ENCODE measurements at regions not wholly inside any gene's neighbourhood (a gene's known extent, or its start where the extent isn't known, plus 50 kb on each side); places are given as distances from the start of the nearest gene placed in this dataset.
"Not testable (repeated sequence)": the region's sequence is repeated elsewhere in the genome, so short reads cannot be mapped to it uniquely, and the experiment has no call there.

GRCh38 chr14:29005647-29006046 is 239.1 kb downstream of the FOXG1 start:
- no peaks in the 10 kb centered on the region for H3K9me3 ChIP-seq (ENCODE audit: control insufficient read depth, low read length)
- H3K9ac ChIP-seq (ENCODE audit: low read length) = no peak overlapping the region

GRCh38 chr14:29007990-29008389 is 241.4 kb downstream of the FOXG1 start:
- Histone ChIP-seq H3K9me3 (ENCODE audit: control insufficient read depth, low read length) (no peaks in the 10 kb centered on the region), H3K9ac (ENCODE audit: low read length) (no peak overlapping the region), H3K27me3 (replicated peaks; ENCODE audit: control insufficient read depth, insufficient read depth, low read length) (no peaks in the 10 kb centered on the region), H3K4me3 (ENCODE audit: low read length) (no peak overlapping the region), H3K36me3 (ENCODE audit: control insufficient read depth, insufficient read depth, low read length, severe bottlenecking) (no peaks in the 10 kb centered on the region), H3K4me1 (ENCODE audit: control insufficient read depth, insufficient read depth, low read length) (no peaks in the 10 kb centered on the region)
- no peak for DNase-seq (ENCODE audit: low read depth)

More at GRCh38 chr14:29005647-29006046, 239.1 kb downstream of the FOXG1 start:
- H3K4me3 ChIP-seq (ENCODE audit: low read length) = no peak overlapping the region
- H3K36me3 ChIP-seq (ENCODE audit: control insufficient read depth, insufficient read depth, low read length, severe bottlenecking) = no peaks in the 10 kb centered on the region
- no peaks in the 10 kb centered on the region for H3K4me1 ChIP-seq (ENCODE audit: control insufficient read depth, insufficient read depth, low read length)
- H3K27me3 ChIP-seq (replicated peaks; ENCODE audit: control insufficient read depth, insufficient read depth, low read length) = no peaks in the 10 kb centered on the region
- no peak for DNase-seq (ENCODE audit: low read depth)

- peak overlapping the region; percentile 5 for H3K4me3 ChIP-seq (ENCODE audit: low read length)
- DNase-seq (ENCODE audit: low read depth) = peak; percentile 67
- no peaks in the 10 kb centered on the region for H3K9me3 ChIP-seq (ENCODE audit: control insufficient read depth, low read length)
- no peaks in the 10 kb centered on the region for H3K27me3 ChIP-seq (replicated peaks; ENCODE audit: control insufficient read depth, insufficient read depth, low read length)
- H3K4me1 ChIP-seq (ENCODE audit: control insufficient read depth, insufficient read depth, low read length) = no peaks in the 10 kb centered on the region
- no peaks in the 10 kb centered on the region for H3K36me3 ChIP-seq (ENCODE audit: control insufficient read depth, insufficient read depth, low read length, severe bottlenecking)
- no peak overlapping the region for H3K9ac ChIP-seq (ENCODE audit: low read length)
These were observed 249.7 kb downstream of the FOXG1 start for GRCh38 chr14:29016050-29016900.

GRCh38 chr14:29023505-29023904 is 256.9 kb downstream of the FOXG1 start:
- H3K9ac ChIP-seq (ENCODE audit: low read length); H3K27me3 ChIP-seq (replicated peaks; ENCODE audit: control insufficient read depth, insufficient read depth, low read length); H3K4me1 ChIP-seq (ENCODE audit: control insufficient read depth, insufficient read depth, low read length); H3K4me3 ChIP-seq (ENCODE audit: low read length); DNase-seq (ENCODE audit: low read depth); H3K36me3 ChIP-seq (ENCODE audit: control insufficient read depth, insufficient read depth, low read length, severe bottlenecking): not testable (repeated sequence)
- H3K9me3 ChIP-seq (ENCODE audit: control insufficient read depth, low read length) = peaks cover 13% of the 10 kb centered on the region

- H3K4me3 ChIP-seq (ENCODE audit: low read length); H3K4me1 ChIP-seq (ENCODE audit: control insufficient read depth, insufficient read depth, low read length); H3K27me3 ChIP-seq (replicated peaks; ENCODE audit: control insufficient read depth, insufficient read depth, low read length); DNase-seq (ENCODE audit: low read depth); H3K9ac ChIP-seq (ENCODE audit: low read length); H3K36me3 ChIP-seq (ENCODE audit: control insufficient read depth, insufficient read depth, low read length, severe bottlenecking): not testable (repeated sequence)
- H3K9me3 ChIP-seq (ENCODE audit: control insufficient read depth, low read length) = peaks cover 13% of the 10 kb centered on the region
These were observed 260.9 kb downstream of the FOXG1 start for GRCh38 chr14:29027441-29027840.

GRCh38 chr14:29027941-29028705 is 261.5 kb downstream of the FOXG1 start:
- not testable (repeated sequence) for DNase-seq (ENCODE audit: low read depth); H3K36me3 ChIP-seq (ENCODE audit: control insufficient read depth, insufficient read depth, low read length, severe bottlenecking); H3K9ac ChIP-seq (ENCODE audit: low read length); H3K4me1 ChIP-seq (ENCODE audit: control insufficient read depth, insufficient read depth, low read length); H3K4me3 ChIP-seq (ENCODE audit: low read length); H3K27me3 ChIP-seq (replicated peaks; ENCODE audit: control insufficient read depth, insufficient read depth, low read length)
- peaks cover 13% of the 10 kb centered on the region for H3K9me3 ChIP-seq (ENCODE audit: control insufficient read depth, low read length)

GRCh38 chr14:29028973-29029582 is 262.5 kb downstream of the FOXG1 start:
- no peaks in the 10 kb centered on the region for H3K27me3 ChIP-seq (replicated peaks; ENCODE audit: control insufficient read depth, insufficient read depth, low read length)
- peaks cover 13% of the 10 kb centered on the region for H3K9me3 ChIP-seq (ENCODE audit: control insufficient read depth, low read length)
- H3K4me3 ChIP-seq (ENCODE audit: low read length) = no peak overlapping the region
- peak; percentile 3 for DNase-seq (ENCODE audit: low read depth)
- H3K4me1 ChIP-seq (ENCODE audit: control insufficient read depth, insufficient read depth, low read length) = no peaks in the 10 kb centered on the region
- no peak overlapping the region for H3K9ac ChIP-seq (ENCODE audit: low read length)
- no peaks in the 10 kb centered on the region for H3K36me3 ChIP-seq (ENCODE audit: control insufficient read depth, insufficient read depth, low read length, severe bottlenecking)

- no peaks in the 10 kb centered on the region for H3K27me3 ChIP-seq (replicated peaks; ENCODE audit: control insufficient read depth, insufficient read depth, low read length)
- H3K4me1 ChIP-seq (ENCODE audit: control insufficient read depth, insufficient read depth, low read length) = peaks cover 7% of the 10 kb centered on the region
These were observed 263.5 kb downstream of the FOXG1 start for GRCh38 chr14:29030121-29030520.

GRCh38 chr14:29030970-29031369 is 264.4 kb downstream of the FOXG1 start:
- H3K27me3 ChIP-seq (replicated peaks; ENCODE audit: control insufficient read depth, insufficient read depth, low read length) = no peaks in the 10 kb centered on the region
- peaks cover 12% of the 10 kb centered on the region for H3K4me1 ChIP-seq (ENCODE audit: control insufficient read depth, insufficient read depth, low read length)
- H3K36me3 ChIP-seq (ENCODE audit: control insufficient read depth, insufficient read depth, low read length, severe bottlenecking) = no peaks in the 10 kb centered on the region
- peaks cover 13% of the 10 kb centered on the region for H3K9me3 ChIP-seq (ENCODE audit: control insufficient read depth, low read length)
- H3K9ac ChIP-seq (ENCODE audit: low read length) = no peak overlapping the region
- no peak overlapping the region for H3K4me3 ChIP-seq (ENCODE audit: low read length)
- DNase-seq (ENCODE audit: low read depth) = peak; percentile 12

More at GRCh38 chr14:29030121-29030520, 263.5 kb downstream of the FOXG1 start:
- no peak for DNase-seq (ENCODE audit: low read depth)
- Histone ChIP-seq H3K9me3 (ENCODE audit: control insufficient read depth, low read length) (peaks cover 13% of the 10 kb centered on the region), H3K4me3 (ENCODE audit: low read length) (no peak overlapping the region), H3K36me3 (ENCODE audit: control insufficient read depth, insufficient read depth, low read length, severe bottlenecking) (no peaks in the 10 kb centered on the region), H3K9ac (ENCODE audit: low read length) (no peak overlapping the region)

- H3K9me3 ChIP-seq (ENCODE audit: control insufficient read depth, low read length) = no peaks in the 10 kb centered on the region
- H3K27me3 ChIP-seq (replicated peaks; ENCODE audit: control insufficient read depth, insufficient read depth, low read length) = no peaks in the 10 kb centered on the region
- H3K36me3 ChIP-seq (ENCODE audit: control insufficient read depth, insufficient read depth, low read length, severe bottlenecking) = no peaks in the 10 kb centered on the region
- H3K4me1 ChIP-seq (ENCODE audit: control insufficient read depth, insufficient read depth, low read length) = peaks cover 12% of the 10 kb centered on the region
- H3K9ac ChIP-seq (ENCODE audit: low read length) = no peak overlapping the region
- no peak for DNase-seq (ENCODE audit: low read depth)
- peak overlapping the region; percentile 56 for H3K4me3 ChIP-seq (ENCODE audit: low read length)
These were observed 268.5 kb downstream of the FOXG1 start for GRCh38 chr14:29035134-29035533.

GRCh38 chr14:29037411-29037810 is 270.8 kb downstream of the FOXG1 start:
- H3K4me1 ChIP-seq (ENCODE audit: control insufficient read depth, insufficient read depth, low read length) = peaks cover 12% of the 10 kb centered on the region
- no peak overlapping the region for H3K4me3 ChIP-seq (ENCODE audit: low read length)
- no peak overlapping the region for H3K9ac ChIP-seq (ENCODE audit: low read length)
- no peaks in the 10 kb centered on the region for H3K9me3 ChIP-seq (ENCODE audit: control insufficient read depth, low read length)
- no peaks in the 10 kb centered on the region for H3K36me3 ChIP-seq (ENCODE audit: control insufficient read depth, insufficient read depth, low read length, severe bottlenecking)
- no peaks in the 10 kb centered on the region for H3K27me3 ChIP-seq (replicated peaks; ENCODE audit: control insufficient read depth, insufficient read depth, low read length)
- DNase-seq (ENCODE audit: low read depth) = no peak

Measured in adipocyte (in vitro differentiated cells).